IMR-90 (cell line): ENCODE measurements at regions not wholly inside any gene's neighbourhood (a gene's known extent, or its start where the extent isn't known, plus 50 kb on each side); places are given as distances from the start of the nearest gene placed in this dataset.

ENCODE experiments used
- ATAC-seq: fragments of 200-7000 bp; cut with Tn5 transposase; 2 replicates; pipeline ENCODE4 v1.9.1; 2020; ENCODE audit warnings: low read depth, mild to moderate bottlenecking, moderate library complexity
- BruUV-seq: library from RNA; stranded (reverse); fragments of 400-500 nt; replicated peaks from 2 replicates; lab custom pipeline; 2021; lab: Mats Ljungman, UMichigan
- CTCF ChIA-PET: fragments of 300-600 bp; formaldehyde crosslinking; extraction: SDS; loops from one replicate; lab custom pipeline; 2021; ENCODE audit warnings: antibody characterized with exemption; lab: Yijun Ruan, JAX
- POLR2A ChIA-PET: fragments of 300-600 bp; sonication (Branson Sonifier 250); formaldehyde crosslinking; loops from one replicate; lab custom pipeline; 2022; ENCODE audit warnings: antibody characterized with exemption; ENCODE audit not compliant: unreplicated experiment; lab: Charles Lee
- DNase-seq: peaks from one replicate; pipeline ENCODE4 v3.0.0; 2013
- H2AFZ ChIP-seq: replicated peaks from 2 replicates; pipeline ENCODE3; 2013; ENCODE audit warnings: low read length, mild to moderate bottlenecking; ENCODE audit not compliant: poor library complexity
- H2AK5ac ChIP-seq: 2 replicates; pipeline ENCODE4 v1.6.1; 2013; ENCODE audit warnings: low read depth, low read length, inconsistent platforms
- H2AK9ac ChIP-seq: replicated peaks from 2 replicates; pipeline ENCODE3; 2013; ENCODE audit warnings: mild to moderate bottlenecking, low read depth, low read length, moderate library complexity; ENCODE audit not compliant: poor library complexity
- H2BK120ac ChIP-seq: 2 replicates; pipeline ENCODE4 v1.6.1; 2013; ENCODE audit warnings: low read depth, low read length, inconsistent platforms
- H2BK15ac ChIP-seq: 3 replicates; pipeline ENCODE4 v1.6.1; 2013; ENCODE audit warnings: low read depth, low read length, inconsistent platforms
- H2BK20ac ChIP-seq: 2 replicates; pipeline ENCODE4 v1.6.1; 2013; ENCODE audit warnings: low read depth, mild to moderate bottlenecking, inconsistent platforms, low read length, moderate library complexity
- H2BK5ac ChIP-seq: 2 replicates; pipeline ENCODE4 v1.6.1; 2013; ENCODE audit warnings: mild to moderate bottlenecking, low read depth, low read length, inconsistent platforms; ENCODE audit not compliant: poor library complexity, severe bottlenecking
- H3K14ac ChIP-seq: replicated peaks from 2 replicates; pipeline ENCODE4 v1.6.1; 2013; ENCODE audit warnings: low read depth, low read length, inconsistent platforms
- H3K18ac ChIP-seq: 2 replicates; pipeline ENCODE4 v1.6.1; 2013; ENCODE audit warnings: low read depth, low read length, control low read depth
- H3K23ac ChIP-seq: 2 replicates; pipeline ENCODE4 v1.6.1; 2013; ENCODE audit warnings: low read depth, low read length, inconsistent platforms
- H3K27ac ChIP-seq: 2 replicates; pipeline ENCODE4 v1.5.1; 2013; ENCODE audit warnings: mild to moderate bottlenecking, control low read depth, low read length; ENCODE audit not compliant: insufficient read depth
- H3K27me3 ChIP-seq: 2 replicates; pipeline ENCODE4 v1.6.1; 2013; ENCODE audit warnings: low read length; ENCODE audit not compliant: control insufficient read depth, insufficient read depth
- H3K36me3 ChIP-seq: 2 replicates; pipeline ENCODE4 v1.6.1; 2013; ENCODE audit warnings: low read length, mixed read lengths; ENCODE audit not compliant: control insufficient read depth, insufficient read depth
- H3K4ac ChIP-seq: 2 replicates; pipeline ENCODE4 v1.6.1; 2013; ENCODE audit warnings: low read depth, low read length, inconsistent platforms
- H3K4me1 ChIP-seq: 2 replicates; pipeline ENCODE4 v1.6.1; 2013; ENCODE audit warnings: low read length, mixed read lengths; ENCODE audit not compliant: control insufficient read depth, insufficient read depth
- H3K4me2 ChIP-seq: 2 replicates; pipeline ENCODE4 v1.6.1; 2013; ENCODE audit warnings: low read depth, mild to moderate bottlenecking, control low read depth, low read length, moderate library complexity
- H3K4me3 ChIP-seq: 2 replicates; pipeline ENCODE4 v1.5.1; 2013; ENCODE audit warnings: low read depth, mild to moderate bottlenecking, control low read depth, low read length, moderate library complexity; ENCODE audit not compliant: insufficient read depth
- H3K56ac ChIP-seq: 2 replicates; pipeline ENCODE4 v1.6.1; 2013; ENCODE audit warnings: low read length, inconsistent platforms; ENCODE audit not compliant: insufficient read depth; ENCODE audit errors: extremely low read depth
- H3K79me1 ChIP-seq, 2 experiments: 2 replicates each; pipeline ENCODE4 v1.6.1; 2013; ENCODE audit warnings: low read length in 2 of 2, inconsistent platforms in 1 of 2, low read depth in 1 of 2
- H3K9ac ChIP-seq: 2 replicates; pipeline ENCODE4 v1.6.1; 2013; ENCODE audit warnings: low read depth, low read length, control low read depth
- H3K9me1 ChIP-seq: 2 replicates; pipeline ENCODE4 v1.6.1; 2013; ENCODE audit warnings: low read length, inconsistent platforms; ENCODE audit not compliant: insufficient read depth
- H3K9me3 ChIP-seq: 2 replicates; pipeline ENCODE4 v1.6.1; 2013; ENCODE audit warnings: low read length; ENCODE audit not compliant: control insufficient read depth, insufficient read depth
- H4K20me1 ChIP-seq: 2 replicates; pipeline ENCODE4 v1.6.1; 2013; ENCODE audit warnings: low read length, inconsistent platforms; ENCODE audit not compliant: insufficient read depth
- H4K5ac ChIP-seq: 2 replicates; pipeline ENCODE4 v1.6.1; 2013; ENCODE audit warnings: mild to moderate bottlenecking, low read depth, low read length, control low read depth
- H4K8ac ChIP-seq, 2 experiments: 2 replicates each; pipeline ENCODE4 v1.6.1; 2013; ENCODE audit warnings: low read depth in 2 of 2, low read length in 2 of 2, control low read depth in 1 of 2, inconsistent platforms in 1 of 2
- H4K91ac ChIP-seq: 2 replicates; pipeline ENCODE4 v1.6.1; 2013; ENCODE audit warnings: low read depth, low read length, inconsistent platforms; ENCODE audit not compliant: insufficient read depth
- BHLHE40 ChIP-seq: fragments of 150-350 bp; IDR thresholded peaks from 2 replicates; pipeline ENCODE4 v1.6.1; 2016; ENCODE audit warnings: mild to moderate bottlenecking, low read depth, low read length
- CEBPB ChIP-seq: IDR thresholded peaks from 2 replicates; pipeline ENCODE4 v1.6.1; 2012; ENCODE audit warnings: low read depth, low read length, improper control_type of control experiment
- CHD1 ChIP-seq: IDR thresholded peaks from 2 replicates; pipeline ENCODE4 v1.6.1; 2012; ENCODE audit warnings: low read depth, low read length, improper control_type of control experiment
- CTCF ChIP-seq: conservative IDR thresholded peaks from 2 replicates; pipeline ENCODE4 v1.5.1; 2012; ENCODE audit warnings: mild to moderate bottlenecking, low read depth, low read length, improper control_type of control experiment
- FOS ChIP-seq: fragments of 150-350 bp; IDR thresholded peaks from 2 replicates; pipeline ENCODE4 v1.6.1; 2016; ENCODE audit warnings: low read depth, low read length
- MAFK ChIP-seq: IDR thresholded peaks from 2 replicates; pipeline ENCODE4 v1.6.1; 2012; ENCODE audit warnings: low read depth, low read length, improper control_type of control experiment
- MAZ ChIP-seq: IDR thresholded peaks from 2 replicates; pipeline ENCODE4 v1.6.1; 2012; ENCODE audit warnings: low read depth, mild to moderate bottlenecking, low read length, improper control_type of control experiment, moderate library complexity, borderline replicate concordance
- MXI1 ChIP-seq: IDR thresholded peaks from 2 replicates; pipeline ENCODE4 v1.6.1; 2012; ENCODE audit warnings: low read depth, mild to moderate bottlenecking, low read length, moderate library complexity, borderline replicate concordance
- POLR2A ChIP-seq: IDR thresholded peaks from 2 replicates; pipeline ENCODE4 v1.6.1; 2012; ENCODE audit warnings: mild to moderate bottlenecking, low read depth, low read length
- RCOR1 ChIP-seq: IDR thresholded peaks from 2 replicates; pipeline ENCODE4 v1.6.1; 2012; ENCODE audit warnings: mild to moderate bottlenecking, low read length, improper control_type of control experiment; ENCODE audit not compliant: insufficient replicate concordance
- RFX5 ChIP-seq: IDR thresholded peaks from 2 replicates; pipeline ENCODE4 v1.8.0; 2012; ENCODE audit warnings: low read depth, mild to moderate bottlenecking, low read length, moderate library complexity
- USF2 ChIP-seq: fragments of 150-350 bp; IDR thresholded peaks from 2 replicates; pipeline ENCODE4 v1.6.1; 2017; ENCODE audit warnings: mild to moderate bottlenecking, antibody characterized with exemption, low read length, low read depth
- WGBS, 2 experiments: methylation state at CpG; one replicate each; pipeline versions ENCODE4 v1.1.5 to v1.1.7; 2013; ENCODE audit warnings: missing lambda C conversion rate in 2 of 2; ENCODE audit not compliant: insufficient read length in 1 of 2; ENCODE audit errors: extremely low coverage in 2 of 2; 5-methylcytosine and 5-hydroxymethylcytosine counted together
- dilution Hi-C: fragments of 300-500 bp; cut with HindIII; formaldehyde crosslinking; loops from one replicate; pipeline ENCODE4 v1.14.3; 2018; ENCODE audit warnings: low sequenced_read_pairs; ENCODE audit not compliant: unreplicated experiment
- in situ Hi-C: fragments of 300-500 bp; cut with MboI; formaldehyde crosslinking; loops from 3 replicates; pipeline ENCODE4 v1.14.3; 2019; ENCODE audit warnings: low sequenced_read_pairs, inconsistent platforms, mixed read lengths
- intact Hi-C: fragments of 100-400 bp; cut with micrococcal nuclease; formaldehyde crosslinking; loops from 2 replicates; pipeline ENCODE4 v1.10.0; 2022
- TF ChIP-seq, protein P1 (sequence below): fragments of 150-350 bp; IDR thresholded peaks from 2 replicates; pipeline ENCODE4 v1.6.1; 2016; ENCODE audit warnings: low read depth, mild to moderate bottlenecking, low read length, moderate library complexity, borderline replicate concordance

DNA sequence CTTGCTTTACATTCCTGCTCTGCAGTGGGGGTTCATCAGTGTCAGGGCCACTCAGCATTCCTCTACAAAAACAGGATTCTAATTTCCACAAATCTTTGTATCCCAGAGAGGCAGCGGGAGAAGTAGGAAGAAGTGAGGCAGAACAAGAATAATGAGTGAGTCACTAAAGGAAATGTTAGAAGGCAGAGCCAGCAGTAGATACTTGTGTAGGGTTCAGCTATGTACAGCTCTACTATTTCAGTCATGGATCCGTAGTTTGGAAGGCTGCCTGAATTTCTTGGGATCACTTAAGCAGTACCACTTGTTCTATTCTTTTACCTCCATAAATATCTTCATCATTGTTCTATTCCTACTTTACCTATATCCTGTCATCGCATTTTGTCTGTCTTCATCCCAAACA is 246.3 kb upstream of the TLE4 start:
- no peak overlapping the region for H3K14ac ChIP-seq
- no peak overlapping the region for H2BK20ac ChIP-seq
- H3K79me1 ChIP-seq: no peaks in the 10 kb centered on the region
- dilution Hi-C loops: no loop called here
- H2BK120ac ChIP-seq: no peak overlapping the region
- TF ChIP-seq CTCF (no peak), CEBPB (no peak), POLR2A (no peak), USF2 (no peak), BHLHE40 (no peak), RCOR1 (no peak), MXI1 (no peak), FOS (no peak), CHD1 (no peak), MAFK (no peak), RFX5 (no peak), MAZ (no peak)
- TF ChIP-seq, protein P1, sequence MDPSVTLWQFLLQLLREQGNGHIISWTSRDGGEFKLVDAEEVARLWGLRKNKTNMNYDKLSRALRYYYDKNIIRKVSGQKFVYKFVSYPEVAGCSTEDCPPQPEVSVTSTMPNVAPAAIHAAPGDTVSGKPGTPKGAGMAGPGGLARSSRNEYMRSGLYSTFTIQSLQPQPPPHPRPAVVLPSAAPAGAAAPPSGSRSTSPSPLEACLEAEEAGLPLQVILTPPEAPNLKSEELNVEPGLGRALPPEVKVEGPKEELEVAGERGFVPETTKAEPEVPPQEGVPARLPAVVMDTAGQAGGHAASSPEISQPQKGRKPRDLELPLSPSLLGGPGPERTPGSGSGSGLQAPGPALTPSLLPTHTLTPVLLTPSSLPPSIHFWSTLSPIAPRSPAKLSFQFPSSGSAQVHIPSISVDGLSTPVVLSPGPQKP: no peak
- in situ Hi-C loops: no loop called here
- intact Hi-C loops: no loop called here
- H3K27me3 ChIP-seq: no peaks in the 10 kb centered on the region
- H4K91ac ChIP-seq: no peak overlapping the region
- H2AFZ ChIP-seq: peak overlapping the region; percentile 70
- no peaks in the 10 kb centered on the region for H3K36me3 ChIP-seq
- no peak overlapping the region for H3K4ac ChIP-seq
- H3K23ac ChIP-seq: no peak overlapping the region
- ATAC-seq (no peak), DNase-seq (peak; percentile 45)
- H4K8ac ChIP-seq: no peak overlapping the region
- H3K9me1 ChIP-seq: no peaks in the 10 kb centered on the region
- ChIA-PET CTCF (no interaction called here), POLR2A (no interaction called here)
- no CpG with 5 or more reads among the region's 3 CpGs for WGBS, 2 experiments
- H2AK9ac ChIP-seq: no peak overlapping the region
- no peaks in the 10 kb centered on the region for H4K20me1 ChIP-seq
- H3K56ac ChIP-seq: no peak overlapping the region
- H4K5ac ChIP-seq: no peak overlapping the region
- H3K4me2 ChIP-seq: peak overlapping the region; percentile 13; the same call in 1 of the 2 replicates
- no peaks in the 10 kb centered on the region for H3K4me1 ChIP-seq
- no peak overlapping the region for H2BK5ac ChIP-seq
- BruUV-seq: no TSS peak
- H2BK15ac ChIP-seq: no peak overlapping the region
- H3K27ac ChIP-seq: no peak overlapping the region
- no peak overlapping the region for H3K18ac ChIP-seq
- H3K9ac ChIP-seq: no peak overlapping the region
- no peak overlapping the region for H2AK5ac ChIP-seq
- no peak overlapping the region for H3K4me3 ChIP-seq
- no peaks in the 10 kb centered on the region for H3K9me3 ChIP-seq
